Activated CD4-positive, alpha-beta T cell treated with anti-CD3 and anti-CD28 coated beads for 48 hours (primary cell): ENCODE measurements at regions not wholly inside any gene's neighbourhood (a gene's known extent, or its start where the extent isn't known, plus 50 kb on each side); places are given as distances from the start of the nearest gene placed in this dataset.
A peak's percentile ranks its signal among the peaks of the same experiment; 100 is the strongest.
"Not testable (repeated sequence)": the region's sequence is repeated elsewhere in the genome, so short reads cannot be mapped to it uniquely, and the experiment has no call there.

Source experiments
- DNase-seq: peaks from one replicate; pipeline ENCODE4 v3.0.0-alpha.2; 2020

DNA sequence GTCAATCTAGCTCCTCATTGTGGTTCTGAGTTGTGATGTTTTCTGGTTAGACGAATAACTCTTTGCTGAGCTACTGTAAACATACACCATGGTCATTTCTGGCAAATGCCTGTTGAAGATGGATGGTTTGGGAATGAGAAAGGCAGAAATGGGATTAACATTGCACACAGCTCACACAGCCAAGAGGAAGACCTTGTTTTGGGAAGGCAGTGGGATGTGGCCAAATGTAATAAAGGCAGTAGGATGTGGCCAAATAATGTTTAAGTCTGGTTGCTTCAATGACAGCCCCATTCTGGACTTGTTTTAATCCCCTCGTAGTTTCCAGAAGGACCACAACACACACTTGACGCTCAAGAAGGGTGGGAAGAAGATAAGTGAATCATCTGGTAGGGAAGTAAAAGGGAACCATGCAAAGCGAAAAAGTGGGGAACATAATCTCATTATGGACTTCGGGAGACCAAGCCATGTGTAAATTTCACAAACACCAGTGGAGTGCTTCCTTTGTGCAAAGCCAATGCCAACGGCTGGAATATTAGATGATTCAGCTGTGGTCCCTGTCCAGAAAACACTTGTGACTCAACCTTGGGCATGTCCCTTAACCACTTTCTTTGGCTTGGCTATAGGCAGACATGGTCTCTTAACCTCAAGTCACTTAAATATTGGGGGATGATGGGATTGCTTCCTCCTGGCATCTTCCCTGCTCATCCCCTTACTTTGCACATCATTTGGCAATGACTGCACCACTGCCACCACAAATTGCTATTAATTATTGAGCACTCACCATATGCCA is 284.4 kb upstream of the CRY1 start:
- no peak for DNase-seq

DNA sequence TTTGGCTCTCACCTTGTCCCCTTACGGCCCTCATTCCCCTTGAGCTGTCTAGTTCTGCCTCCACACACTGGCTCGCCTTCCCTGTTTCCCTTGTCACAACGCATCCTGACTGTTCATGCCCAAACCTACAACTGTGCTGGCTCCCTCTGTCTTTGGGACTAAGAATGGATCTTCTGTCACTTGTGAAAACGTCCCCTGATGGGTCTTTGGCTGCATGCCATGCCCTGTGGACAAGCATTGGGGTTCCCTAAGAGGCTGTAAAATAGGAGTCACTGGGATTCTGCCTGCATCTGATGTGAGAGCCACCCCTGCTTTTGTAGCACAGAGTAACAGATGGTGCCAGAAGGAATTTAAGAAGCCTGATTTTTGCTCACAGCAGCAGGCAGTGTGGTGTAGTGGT is 285.3 kb upstream of the CRY1 start:
- no peak for DNase-seq

DNA sequence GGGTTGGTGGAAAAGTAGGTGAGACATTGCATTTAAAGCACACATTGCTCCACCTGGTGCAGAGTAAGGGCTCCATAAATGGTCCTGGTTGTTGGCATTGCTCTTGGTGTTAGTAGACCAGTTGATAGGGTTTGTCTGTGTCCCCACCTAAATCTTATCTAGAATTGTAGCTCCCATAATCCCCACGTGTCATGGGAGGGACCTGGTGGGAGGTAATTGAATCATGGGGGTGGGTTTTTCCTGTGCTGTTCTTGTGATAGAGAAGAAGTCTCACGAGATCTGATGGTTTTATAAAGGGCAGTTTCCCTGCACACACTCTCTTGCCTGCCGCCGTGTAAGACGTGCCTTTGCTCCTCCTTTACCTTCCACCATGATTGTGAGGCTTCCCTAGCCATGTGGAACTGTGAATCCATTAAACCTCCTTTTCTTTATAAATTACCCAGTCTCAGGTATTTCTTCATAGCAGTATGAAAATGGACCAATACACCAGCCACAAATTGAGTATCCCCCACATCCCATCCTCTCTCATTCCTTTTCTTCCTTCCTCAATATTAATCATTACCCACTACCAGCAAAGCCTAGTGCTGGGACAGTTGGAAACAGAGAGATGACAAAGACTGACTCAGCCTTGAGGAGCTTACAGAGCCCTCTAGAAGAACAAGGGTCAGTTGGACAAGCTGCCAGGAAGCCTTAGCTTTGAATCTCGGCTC is 285.9 kb upstream of the CRY1 start:
- not testable (repeated sequence) for DNase-seq

DNA sequence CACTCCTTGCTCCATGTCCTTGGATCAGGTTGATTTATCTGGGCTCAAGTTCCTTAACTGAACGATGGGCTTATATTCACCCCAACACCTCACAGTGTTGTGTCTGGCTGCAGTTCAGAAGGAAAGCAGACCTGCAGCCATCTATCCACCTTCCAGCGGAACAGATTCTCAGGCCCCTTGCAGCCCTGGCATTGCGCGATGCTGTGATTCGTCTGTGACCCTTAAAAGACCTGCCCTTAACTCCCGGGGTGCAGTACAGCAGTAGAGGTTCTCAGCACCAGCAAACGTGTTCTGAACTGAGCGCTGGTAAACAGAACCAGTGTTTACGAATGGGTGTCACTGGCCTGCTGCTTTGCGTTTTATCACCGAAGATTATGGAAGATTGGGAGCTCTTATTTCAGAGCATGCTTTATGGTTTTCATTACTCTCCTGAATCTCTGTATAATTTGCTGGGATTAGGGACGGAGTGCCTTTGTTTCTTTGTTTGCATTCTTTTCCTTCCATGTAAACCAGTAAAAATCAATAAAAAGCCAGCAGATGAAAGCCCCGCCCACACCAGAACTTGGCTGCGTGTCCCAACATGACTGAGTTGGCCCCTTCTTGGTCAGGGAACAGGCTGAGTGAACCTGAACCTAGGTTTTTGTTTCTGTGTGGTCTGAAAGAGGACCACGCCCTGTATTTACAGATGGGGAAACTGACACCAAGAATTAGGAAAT is 286.7 kb upstream of the CRY1 start:
- DNase-seq, result no peak

DNA sequence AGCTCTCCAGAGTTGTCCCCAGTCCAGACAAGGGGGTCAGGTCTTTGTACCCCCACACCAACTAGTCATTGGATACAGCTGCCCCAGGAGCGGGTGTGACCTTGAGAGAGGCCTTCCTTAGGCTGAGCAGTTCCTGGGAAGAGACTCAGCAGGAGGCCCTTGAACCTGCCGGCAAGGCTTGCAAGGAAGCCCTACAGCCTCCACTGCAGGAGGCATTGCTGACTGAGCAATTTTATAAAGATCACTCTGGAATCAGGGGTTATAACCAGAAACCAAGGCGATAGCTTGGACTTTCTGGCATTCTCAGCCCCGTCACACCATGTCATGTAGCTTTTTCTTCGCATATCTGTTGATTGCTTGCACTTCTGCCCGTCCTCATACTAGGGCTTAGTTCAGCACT is 291.3 kb upstream of the CRY1 start:
- DNase-seq, result no peak

DNA sequence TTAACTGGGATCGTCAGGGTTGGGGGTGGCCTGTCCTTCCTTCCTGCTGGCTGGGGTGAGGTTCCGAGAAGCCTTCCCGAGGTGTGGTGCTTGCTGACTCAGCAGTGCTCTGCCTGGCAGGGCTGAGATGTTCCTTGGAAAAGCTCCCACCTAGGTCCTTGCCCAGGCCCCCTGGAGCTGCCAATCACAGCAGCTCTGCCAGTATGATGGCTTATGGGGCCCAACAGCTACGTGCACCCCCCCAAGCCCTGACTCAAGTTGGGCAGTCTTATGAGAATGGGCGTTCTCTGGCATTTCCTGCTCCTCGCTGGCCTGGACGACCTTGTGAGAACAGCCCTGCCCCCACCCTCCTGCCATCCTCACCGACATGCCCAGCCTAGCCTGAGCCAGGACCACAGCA is 292.2 kb upstream of the CRY1 start:
- DNase-seq, result no peak

GRCh38 chr12:107386569-107386968 is 293.2 kb upstream of the CRY1 start:
- DNase-seq, result peak; percentile 13

GRCh38 chr12:107388263-107388662 is 294.9 kb upstream of the CRY1 start:
- DNase-seq, result no peak

DNA sequence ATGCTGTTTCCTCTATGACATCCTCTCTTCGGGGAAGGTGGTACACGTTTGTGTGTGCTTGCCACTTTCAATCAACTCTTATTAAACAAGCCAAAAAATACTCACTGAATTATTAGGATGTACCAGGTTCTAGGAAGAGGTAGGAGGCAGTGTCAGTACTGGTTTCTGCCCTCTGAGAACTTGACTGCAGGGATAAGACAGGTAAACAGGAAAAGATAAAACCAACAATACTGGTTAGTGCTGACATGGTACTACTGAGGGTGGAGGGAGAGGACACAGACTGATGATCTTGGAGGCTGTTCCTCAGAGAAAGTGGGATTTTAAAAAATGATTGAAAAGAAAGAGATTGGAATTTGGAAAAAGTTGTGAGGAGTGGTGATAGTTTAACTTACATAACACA is 295.2 kb upstream of the PWP1 start:
- DNase-seq, result no peak

DNA sequence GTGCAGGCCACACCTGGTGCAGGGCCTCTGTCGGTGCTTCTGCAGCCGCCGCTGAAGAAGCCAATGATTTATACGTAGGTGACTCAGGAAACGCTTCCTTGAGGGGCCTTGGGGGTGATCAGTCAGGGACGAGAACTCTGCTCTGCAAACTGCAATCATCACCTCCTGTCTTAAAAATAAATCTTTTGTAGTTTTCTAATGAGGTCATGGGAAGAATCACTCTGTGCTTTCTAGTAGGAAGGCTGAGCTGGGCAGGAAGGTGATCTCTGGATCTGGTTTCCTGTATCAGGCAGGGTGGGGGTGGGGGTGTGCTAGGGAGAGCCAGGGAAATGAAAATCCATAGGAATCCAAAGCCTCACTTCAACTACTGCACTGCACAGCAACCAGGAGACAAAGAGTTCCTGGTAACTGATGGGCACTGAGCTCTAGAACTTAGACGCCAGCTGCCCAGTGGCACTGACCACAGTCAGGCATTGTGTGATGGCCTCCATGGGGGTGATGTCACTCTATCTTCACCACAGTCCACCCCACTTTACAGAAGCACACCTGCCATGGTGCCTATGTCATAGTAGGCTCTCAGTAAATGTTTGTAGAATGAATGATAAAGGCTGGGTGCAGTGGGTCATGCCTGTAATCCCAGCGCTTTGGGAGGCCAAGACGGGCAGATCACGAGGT is 292.4 kb upstream of the PWP1 start:
- DNase-seq, result peak; percentile 13

DNA sequence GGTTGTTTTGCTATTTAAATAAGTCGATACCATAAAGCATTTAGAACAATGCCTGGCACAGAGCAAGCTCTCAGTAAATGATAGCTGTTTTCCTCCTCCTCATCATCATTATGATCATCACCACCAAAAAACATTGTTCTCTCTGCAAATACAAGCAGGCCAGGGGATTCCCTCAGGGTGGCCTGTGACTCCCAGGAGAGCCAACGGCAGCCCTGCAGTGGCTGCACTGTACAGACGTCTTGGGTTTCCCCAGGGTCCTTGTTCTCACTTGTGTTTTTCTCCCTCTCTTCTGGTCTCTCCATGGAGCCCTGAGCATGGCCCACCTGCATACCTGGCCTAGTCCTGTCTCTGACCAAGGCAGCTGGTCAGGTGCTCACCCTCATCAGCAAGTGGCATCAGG is 290.9 kb upstream of the PWP1 start:
- no peak for DNase-seq

GRCh38 chr12:107395817-107396216 is 289.8 kb upstream of the PWP1 start:
- no peak for DNase-seq

GRCh38 chr12:107396991-107397390 is 288.6 kb upstream of the PWP1 start:
- no peak for DNase-seq

- DNase-seq, result no peak
These were observed 287.6 kb upstream of the PWP1 start for GRCh38 chr12:107397890-107398500.

GRCh38 chr12:107399046-107399445 is 286.6 kb upstream of the PWP1 start:
- no peak for DNase-seq

GRCh38 chr12:107400686-107401447 is 284.7 kb upstream of the PWP1 start:
- DNase-seq, result no peak

DNA sequence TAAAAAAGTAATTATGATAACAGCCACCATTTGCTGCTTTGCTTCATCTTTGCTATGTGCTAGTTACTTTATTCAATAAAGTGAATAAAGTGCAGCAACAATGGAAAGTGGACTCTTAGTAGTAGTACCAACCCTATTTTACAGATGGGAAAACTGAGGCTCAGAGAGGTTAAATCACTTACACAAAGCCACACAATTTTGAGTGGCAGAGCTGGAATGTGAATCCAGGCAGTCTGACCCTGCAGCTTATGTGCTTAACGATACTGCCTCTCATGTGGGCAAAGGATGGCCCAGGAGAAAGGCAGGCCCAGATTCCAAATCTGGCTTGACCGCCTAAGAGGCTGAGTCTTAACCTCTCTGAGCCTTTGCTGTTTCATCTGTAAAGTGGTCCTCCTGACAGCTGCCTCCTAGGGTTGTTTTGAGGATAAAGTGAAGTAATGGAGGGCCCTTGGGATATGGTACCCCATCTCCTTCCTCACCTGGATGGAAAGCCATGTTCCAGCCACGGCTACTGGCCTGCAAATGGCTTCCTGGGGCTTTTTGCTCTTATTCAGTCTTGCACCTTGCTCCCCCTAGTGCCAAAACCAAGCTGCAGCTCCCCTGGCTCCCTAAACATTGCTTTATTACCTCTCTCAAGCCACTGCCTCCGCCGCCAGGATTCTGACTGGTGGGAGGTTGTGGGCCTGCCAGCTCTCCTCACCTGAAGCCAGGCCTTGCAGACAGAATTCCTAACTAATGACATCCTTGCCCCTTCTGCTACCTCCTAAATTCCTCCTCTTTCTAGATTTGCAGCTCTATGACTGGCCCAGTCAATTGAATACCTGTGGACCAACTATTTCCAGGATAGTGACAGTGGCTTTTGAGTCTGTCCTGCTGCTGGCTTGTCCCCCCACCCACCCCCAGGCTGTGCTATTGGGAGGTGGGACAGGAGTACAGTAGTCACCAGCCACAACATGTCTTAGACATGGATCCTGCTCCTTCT is 283.3 kb upstream of the PWP1 start:
- peak; percentile 76 for DNase-seq

GRCh38 chr12:107404981-107405380 is 280.6 kb upstream of the PWP1 start:
- DNase-seq, result peak; percentile 55

DNA sequence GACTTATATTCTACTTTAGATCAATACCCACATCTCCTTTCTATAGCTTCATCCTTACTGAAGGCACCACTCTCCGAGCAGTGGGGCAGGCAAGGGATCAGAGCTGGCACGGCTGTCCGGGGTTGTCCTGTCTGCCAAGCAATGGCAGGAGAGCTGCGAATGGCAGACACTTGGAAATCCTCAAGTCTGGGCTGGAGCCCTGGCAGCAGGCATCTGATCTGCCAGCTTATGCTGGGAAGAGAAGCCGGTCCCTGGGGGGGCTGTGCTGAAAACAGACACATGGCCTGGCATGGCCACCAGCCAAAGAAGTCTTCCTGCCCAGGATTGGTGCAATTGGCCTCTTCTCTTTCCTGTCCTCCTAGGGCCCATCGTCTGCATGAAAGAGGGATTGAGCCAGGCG is 280.2 kb upstream of the PWP1 start:
- DNase-seq, result no peak

GRCh38 chr12:107406932-107407331 is 278.7 kb upstream of the PWP1 start:
- no peak for DNase-seq
